SH-SY5Y (cell line): ENCODE measurements at regions not wholly inside any gene's neighbourhood (a gene's known extent, or its start where the extent isn't known, plus 50 kb on each side); places are given as distances from the start of the nearest gene placed in this dataset.

Source experiments
- GATA2 ChIP-seq: IDR thresholded peaks from 2 replicates; pipeline ENCODE4 v1.6.1; 2011; ENCODE audit warnings: mild to moderate bottlenecking, low read depth, low read length
- GATA3 ChIP-seq: IDR thresholded peaks from 2 replicates; pipeline ENCODE4 v1.6.1; 2011; ENCODE audit warnings: low read depth, mild to moderate bottlenecking, low read length, moderate library complexity

GRCh38 chr18:60191926-60192325 lies 180.6 kb downstream of the MC4R start:
- TF ChIP-seq GATA2 (no peak), GATA3 (no peak)
